ENCODE measurements at regions not wholly inside any gene's neighbourhood (a gene's known extent, or its start where the extent isn't known, plus 50 kb on each side); places are given as distances from the start of the nearest gene placed in this dataset.

- H4K20me1 ChIP-seq (ENCODE audit: insufficient read depth, low read length), result no peaks in the 10 kb centered on the region
- H3K18ac ChIP-seq (ENCODE audit: low read depth, low read length), result no peak overlapping the region
- no peak overlapping the region for H3K4ac ChIP-seq (ENCODE audit: low read depth, low read length)
- no peak overlapping the region for H3K27ac ChIP-seq (ENCODE audit: insufficient read depth, low read length)
- no peak overlapping the region for H2AK9ac ChIP-seq (replicated peaks; ENCODE audit: low read depth, low read length, poor library complexity)
- H4K91ac ChIP-seq (ENCODE audit: insufficient read depth, low read depth, low read length), result no peak overlapping the region
- no peak overlapping the region for H2BK20ac ChIP-seq (ENCODE audit: low read depth, low read length)
- H3K9ac ChIP-seq (ENCODE audit: low read depth, low read length), result no peak overlapping the region
- no peaks in the 10 kb centered on the region for H3K79me1 ChIP-seq (ENCODE audit: low read depth in 1 of 2, low read length in 2 of 2)
- no peak for ATAC-seq (ENCODE audit: low read depth)
- no peak overlapping the region for H3K56ac ChIP-seq (ENCODE audit: extremely low read depth, insufficient read depth, low read length)
- in situ Hi-C loops (cut with MboI; ENCODE audit: low sequenced_read_pairs), result no loop called here
- intact Hi-C loops (cut with micrococcal nuclease), result no loop called here
- no peak overlapping the region for H3K4me3 ChIP-seq (ENCODE audit: insufficient read depth, low read depth, low read length)
- dilution Hi-C loops (cut with HindIII; ENCODE audit: low sequenced_read_pairs, unreplicated experiment), result no loop called here
- no peak overlapping the region for H4K8ac ChIP-seq (ENCODE audit: low read depth in 2 of 2, low read length in 2 of 2)
- no peaks in the 10 kb centered on the region for H3K4me1 ChIP-seq (ENCODE audit: control insufficient read depth, insufficient read depth, low read length)
- ChIA-PET POLR2A (ENCODE audit: unreplicated experiment) (no interaction called here), CTCF (no interaction called here)
- no peaks in the 10 kb centered on the region for H3K36me3 ChIP-seq (ENCODE audit: control insufficient read depth, insufficient read depth, low read length)
- H3K14ac ChIP-seq (replicated peaks; ENCODE audit: low read depth, low read length), result no peak overlapping the region
- no TSS peak for BruUV-seq (replicated peaks)
- no peak overlapping the region for H2BK120ac ChIP-seq (ENCODE audit: low read depth, low read length)
- H3K27me3 ChIP-seq (ENCODE audit: control insufficient read depth, insufficient read depth, low read length), result no peaks in the 10 kb centered on the region
- H2BK5ac ChIP-seq (ENCODE audit: low read depth, low read length, poor library complexity, severe bottlenecking), result no peak overlapping the region
- H2BK15ac ChIP-seq (ENCODE audit: low read depth, low read length), result no peak overlapping the region
- no peak overlapping the region for H2AK5ac ChIP-seq (ENCODE audit: low read depth, low read length)
- 33% methylated on average over 1 of the region's 3 CpGs; no CpG with 5 or more reads in 1 of the 2 experiments for WGBS, 2 experiments (ENCODE audit: extremely low coverage in 2 of 2, insufficient read length in 1 of 2)
- no peaks in the 10 kb centered on the region for H3K9me1 ChIP-seq (ENCODE audit: insufficient read depth, low read length)
- no peak overlapping the region for H2AFZ ChIP-seq (replicated peaks; ENCODE audit: low read length, poor library complexity)
- DNase-seq, result no peak
- H3K4me2 ChIP-seq (ENCODE audit: low read depth, low read length), result no peak overlapping the region
- TF ChIP-seq POLR2A (IDR thresholded peaks at IDR 0.05; ENCODE audit: low read depth, low read length) (no peak), CTCF (conservative IDR thresholded peaks at IDR 0.05; ENCODE audit: low read depth, low read length) (no peak), RFX5 (IDR thresholded peaks at IDR 0.05; ENCODE audit: low read depth, low read length) (no peak), MAZ (IDR thresholded peaks at IDR 0.05; ENCODE audit: borderline replicate concordance, low read depth, low read length) (no peak), NFE2L2 (IDR thresholded peaks at IDR 0.05; ENCODE audit: low read depth, low read length) (no peak), ELK1 (IDR thresholded peaks at IDR 0.05; ENCODE audit: borderline replicate concordance, low read depth, low read length) (no peak), BHLHE40 (IDR thresholded peaks at IDR 0.05; ENCODE audit: low read depth, low read length) (no peak), MAFK (IDR thresholded peaks at IDR 0.05; ENCODE audit: low read depth, low read length) (no peak), CEBPB (IDR thresholded peaks at IDR 0.05; ENCODE audit: low read depth, low read length) (no peak), RAD21 (IDR thresholded peaks at IDR 0.05; ENCODE audit: low read length) (no peak), SMC3 (IDR thresholded peaks at IDR 0.05; ENCODE audit: low read depth, low read length) (no peak), RCOR1 (IDR thresholded peaks at IDR 0.05; ENCODE audit: insufficient replicate concordance, low read length) (no peak), MXI1 (IDR thresholded peaks at IDR 0.05; ENCODE audit: borderline replicate concordance, low read depth, low read length) (no peak), FOS (IDR thresholded peaks at IDR 0.05; ENCODE audit: low read depth, low read length) (no peak), USF2 (IDR thresholded peaks at IDR 0.05; ENCODE audit: low read depth, low read length) (no peak)
- H3K9me3 ChIP-seq (ENCODE audit: control insufficient read depth, insufficient read depth, low read length), result no peaks in the 10 kb centered on the region; the same call in 1 of the 2 replicates
- H4K5ac ChIP-seq (ENCODE audit: low read depth, low read length), result no peak overlapping the region
- no peak overlapping the region for H3K23ac ChIP-seq (ENCODE audit: low read depth, low read length)
Observed at GRCh38 chr3:26894443-26894842, 271.9 kb downstream of the LRRC3B start.

All from IMR-90 (cell line).